ENCODE measurements at regions not wholly inside any gene's neighbourhood (a gene's known extent, or its start where the extent isn't known, plus 50 kb on each side); places are given as distances from the start of the nearest gene placed in this dataset.

- DNase-seq (ENCODE audit: low spot score): no peak
Measured at GRCh38 chr10:2020836-2021235, 283.5 kb upstream of the ADARB2 start.

GRCh38 chr10:2019803-2020202 lies 282.5 kb upstream of the ADARB2 start:
- DNase-seq (ENCODE audit: low spot score): no peak

GRCh38 chr10:2019281-2019680 lies 282.0 kb upstream of the ADARB2 start:
- no peak for DNase-seq (ENCODE audit: low spot score)

- DNase-seq (ENCODE audit: low spot score): no peak
Measured at GRCh38 chr10:2014541-2014940, 277.2 kb upstream of the ADARB2 start.

- no peak for DNase-seq (ENCODE audit: low spot score)
Measured at GRCh38 chr10:2012209-2012608, 274.9 kb upstream of the ADARB2 start.

- no peak for DNase-seq (ENCODE audit: low spot score)
Measured at GRCh38 chr10:2011106-2011716, 273.9 kb upstream of the ADARB2 start.

- DNase-seq (ENCODE audit: low spot score): no peak
Measured at GRCh38 chr10:2005546-2005945, 268.2 kb upstream of the ADARB2 start.

- no peak for DNase-seq (ENCODE audit: low spot score)
Measured at GRCh38 chr10:1992930-1993329, 255.6 kb upstream of the ADARB2 start.

- no peak for DNase-seq (ENCODE audit: low spot score)
Measured at GRCh38 chr10:1989090-1989489, 251.8 kb upstream of the ADARB2 start.

- no peak for DNase-seq (ENCODE audit: low spot score)
Measured at GRCh38 chr10:1981976-1982375, 244.7 kb upstream of the ADARB2 start.

GRCh38 chr10:1980459-1980858 lies 243.1 kb upstream of the ADARB2 start:
- no peak for DNase-seq (ENCODE audit: low spot score)

- no peak for DNase-seq (ENCODE audit: low spot score)
Measured at GRCh38 chr10:1978584-1978983, 241.3 kb upstream of the ADARB2 start.

- no peak for DNase-seq (ENCODE audit: low spot score)
Measured at GRCh38 chr10:1977461-1977860, 240.1 kb upstream of the ADARB2 start.

- DNase-seq (ENCODE audit: low spot score): no peak
Measured at GRCh38 chr10:1972406-1972805, 235.1 kb upstream of the ADARB2 start.

GRCh38 chr10:1968257-1969033 lies 231.1 kb upstream of the ADARB2 start:
- no peak for DNase-seq (ENCODE audit: low spot score)

- DNase-seq (ENCODE audit: low spot score): no peak
Measured at GRCh38 chr10:1966712-1967376, 229.5 kb upstream of the ADARB2 start.

GRCh38 chr10:1964476-1964875 lies 227.2 kb upstream of the ADARB2 start:
- DNase-seq (ENCODE audit: low spot score): no peak

- DNase-seq (ENCODE audit: low spot score): no peak
Measured at GRCh38 chr10:1963341-1963740, 226.0 kb upstream of the ADARB2 start.

GRCh38 chr10:1961989-1962388 lies 224.7 kb upstream of the ADARB2 start:
- DNase-seq (ENCODE audit: low spot score): no peak

- DNase-seq (ENCODE audit: low spot score): no peak
Measured at GRCh38 chr10:1960982-1961381, 223.7 kb upstream of the ADARB2 start.

GRCh38 chr10:1957057-1957456 lies 219.7 kb upstream of the ADARB2 start:
- no peak for DNase-seq (ENCODE audit: low spot score)

- DNase-seq (ENCODE audit: low spot score): no peak
Measured at GRCh38 chr10:1954300-1954699, 217.0 kb upstream of the ADARB2 start.

All from activated CD4-positive, alpha-beta T cell treated with anti-CD3 and anti-CD28 coated beads, Interleukin-2, Interleukin-4, amounts not matched to agents 100 ng/mL and 50 ng/mL, durations not matched to agents 16 hours and 8 hours (primary cell).